Endothelial cell of umbilical vein (primary cell): ENCODE measurements at regions not wholly inside any gene's neighbourhood (a gene's known extent, or its start where the extent isn't known, plus 50 kb on each side); places are given as distances from the start of the nearest gene placed in this dataset.

Source experiments
- BruUV-seq: library from RNA; stranded (reverse); fragments of 400-500 nt; replicated peaks from 2 replicates; lab custom pipeline; 2021; lab: Mats Ljungman, UMichigan
- CTCF ChIA-PET: fragments of 300-600, 350-600 bp; sonication (Branson Sonifier 250); formaldehyde crosslinking; loops from one replicate; lab custom pipeline; 2021; ENCODE audit warnings: antibody characterized with exemption, inconsistent platforms; lab: Charles Lee
- POLR2A ChIA-PET: fragments of 300-600, 350-600 bp; sonication (Branson Sonifier 250); formaldehyde crosslinking; loops from one replicate; lab custom pipeline; 2021; ENCODE audit warnings: antibody characterized with exemption, inconsistent platforms; lab: Charles Lee
- DNase-seq: peaks from one replicate; pipeline ENCODE4 v3.0.0-alpha.2; 2011; ENCODE audit warnings: low read depth, low spot score
- FAIRE-seq: peaks from 2 replicates; lab custom pipeline; 2011; peaks lifted over from hg19 to GRCh38; lab: Jason Lieb, UNC
- H2AFZ ChIP-seq: 2 replicates; pipeline ENCODE4 v1.6.0; 2012; ENCODE audit warnings: low read depth, low read length, control low read depth, inconsistent platforms
- H3K27ac ChIP-seq: 2 replicates; pipeline ENCODE4 v1.5.1; 2011; ENCODE audit warnings: low read depth, mild to moderate bottlenecking, control low read depth, low read length, moderate library complexity; ENCODE audit not compliant: insufficient read depth
- H3K27me3 ChIP-seq, 2 experiments: 2 replicates each; pipeline versions ENCODE4 v1.6.0 to v1.6.1; 2011; ENCODE audit warnings: low read length in 2 of 2, mixed read lengths in 1 of 2; ENCODE audit not compliant: control insufficient read depth in 2 of 2, insufficient read depth in 2 of 2
- H3K36me3 ChIP-seq, 2 experiments: 2 replicates in 1 of 2; 3 replicates in 1 of 2; pipeline ENCODE4 v1.5.1; 2011; ENCODE audit warnings: low read length in 2 of 2, mild to moderate bottlenecking in 1 of 2, moderate library complexity in 1 of 2; ENCODE audit not compliant: control insufficient read depth in 2 of 2, insufficient read depth in 2 of 2; ENCODE audit errors: extremely low read depth in 1 of 2
- H3K4me1 ChIP-seq: 3 replicates; pipeline ENCODE4 v1.5.1; 2011; ENCODE audit warnings: mild to moderate bottlenecking, low read length; ENCODE audit not compliant: control insufficient read depth, insufficient read depth; ENCODE audit errors: extremely low read depth
- H3K4me2 ChIP-seq: 2 replicates; pipeline ENCODE4 v1.6.1; 2011; ENCODE audit warnings: low read length, control low read depth, mixed read lengths; ENCODE audit not compliant: insufficient read depth
- H3K4me3 ChIP-seq, 3 experiments: fragments of 200-600 bp in 1 of 3; sonication (generic), shearing (Covaris generic) in 1 of 3; replicated peaks in 1 of 3; 2 replicates each; pipeline ENCODE4 v1.5.1; 2011 to 2016; ENCODE audit warnings: control low read depth in 3 of 3, low read length in 3 of 3, mild to moderate bottlenecking in 2 of 3, inconsistent platforms in 1 of 3, low read depth in 1 of 3, moderate library complexity in 1 of 3; ENCODE audit not compliant: insufficient read depth in 1 of 3
- H3K79me2 ChIP-seq: 2 replicates; pipeline ENCODE4 v1.6.0; 2012; ENCODE audit warnings: low read length, inconsistent platforms; ENCODE audit not compliant: control insufficient read depth, insufficient read depth
- H3K9ac ChIP-seq: replicated peaks from 2 replicates; pipeline ENCODE3; 2011; ENCODE audit warnings: low read length, control low read depth; ENCODE audit not compliant: insufficient read depth; ENCODE audit errors: extremely low read depth
- H3K9me1 ChIP-seq: replicated peaks from 3 replicates; pipeline ENCODE4 v1.6.0; 2011; ENCODE audit warnings: mild to moderate bottlenecking, low read length; ENCODE audit not compliant: control insufficient read depth, insufficient read depth; ENCODE audit errors: extremely low read depth
- H3K9me3 ChIP-seq: replicated peaks from 2 replicates; pipeline ENCODE4 v1.5.1; 2012; ENCODE audit warnings: low read length, inconsistent platforms; ENCODE audit not compliant: control insufficient read depth, insufficient read depth
- H4K20me1 ChIP-seq: replicated peaks from 2 replicates; pipeline ENCODE3; 2011; ENCODE audit warnings: mild to moderate bottlenecking, low read length; ENCODE audit not compliant: control insufficient read depth, insufficient read depth; ENCODE audit errors: extremely low read depth
- EZH2 ChIP-seq: IDR thresholded peaks from 2 replicates; pipeline ENCODE4 v1.6.1; 2012; ENCODE audit warnings: borderline replicate concordance, low read depth, mild to moderate bottlenecking, moderate library complexity, low read length, inconsistent platforms; ENCODE audit not compliant: severe bottlenecking
- FOS ChIP-seq: IDR thresholded peaks from 2 replicates; pipeline ENCODE4 v1.6.1; 2011; ENCODE audit warnings: mild to moderate bottlenecking, low read length, moderate library complexity, borderline replicate concordance; ENCODE audit not compliant: insufficient read depth
- GATA2 ChIP-seq: IDR thresholded peaks from 2 replicates; pipeline ENCODE4 v1.7.0; 2011; ENCODE audit warnings: low read depth, mild to moderate bottlenecking, moderate library complexity, mixed read lengths, low read length; ENCODE audit not compliant: insufficient read length, insufficient read depth
- JUN ChIP-seq: IDR thresholded peaks from 2 replicates; pipeline ENCODE4 v1.6.1; 2011; ENCODE audit warnings: borderline replicate concordance, low read depth; ENCODE audit not compliant: insufficient read length, insufficient read depth
- MYC ChIP-seq: IDR thresholded peaks from one replicate; pipeline ENCODE4 v1.6.1; 2011; ENCODE audit warnings: mild to moderate bottlenecking, low read depth, low read length
- POLR2A ChIP-seq: IDR thresholded peaks from 2 replicates; pipeline ENCODE4 v1.6.1; 2012; ENCODE audit warnings: low read depth, mild to moderate bottlenecking, control low read depth, low read length
- POLR2AphosphoS5 ChIP-seq: IDR thresholded peaks from 2 replicates; pipeline ENCODE4 v1.6.1; 2012; ENCODE audit warnings: low read depth, mild to moderate bottlenecking, control low read depth, low read length, moderate library complexity; ENCODE audit not compliant: insufficient read depth
- dilution Hi-C: fragments of 300-500 bp; cut with MboI; formaldehyde crosslinking; loops from one replicate; pipeline ENCODE4 v1.15.0; 2019; ENCODE audit warnings: low sequenced_read_pairs; ENCODE audit not compliant: extremely low pct_ligation_motif_present
- intact Hi-C: fragments of 100-400 bp; cut with micrococcal nuclease; formaldehyde crosslinking; loops from one replicate; pipeline ENCODE4 v1.10.0; 2022
- TF ChIP-seq, protein P1 (sequence below), 2 donors: IDR thresholded peaks; 1 replicate in 1 of 2; 2 replicates in 1 of 2; pipeline ENCODE4 v1.5.1; 2011; ENCODE audit warnings: low read length in 2 of 2, mild to moderate bottlenecking in 2 of 2, moderate library complexity in 2 of 2, control low read depth in 1 of 2, inconsistent platforms in 1 of 2, low read depth in 1 of 2; ENCODE audit not compliant: insufficient read depth in 1 of 2; ENCODE audit errors: extremely low read depth in 1 of 2
- TF ChIP-seq, protein P2 (sequence below): IDR thresholded peaks from 2 replicates; pipeline ENCODE4 v1.6.1; 2011; ENCODE audit not compliant: insufficient read depth, insufficient read length

DNA sequence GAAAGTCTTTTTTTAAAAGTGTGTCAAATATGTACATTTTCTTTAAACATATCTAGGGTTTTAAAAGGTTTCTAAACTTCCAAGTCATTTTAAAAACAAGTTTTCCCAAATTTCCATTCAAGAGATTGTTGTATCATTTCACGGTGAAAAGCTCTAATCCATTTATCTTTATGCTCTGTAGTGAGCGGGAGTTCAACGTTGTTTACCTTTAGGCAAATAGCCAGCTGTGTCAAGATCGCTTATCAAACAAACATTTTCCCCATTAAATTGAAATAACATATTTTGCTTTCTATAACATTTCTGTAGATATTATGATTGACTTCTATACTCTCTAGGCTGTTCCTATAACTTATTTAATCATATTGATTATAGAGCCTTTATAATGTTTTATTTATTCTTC is 75.1 kb downstream of the CTSL start:
- POLR2A ChIA-PET = no interaction called here

More for the DNA sequence above, 75.1 kb downstream of the CTSL start:
- TF ChIP-seq POLR2A (no peak), MYC (no peak), POLR2AphosphoS5 (no peak), GATA2 (no peak), JUN (no peak), EZH2 (no peak), FOS (no peak)
- TF ChIP-seq, protein P1, sequence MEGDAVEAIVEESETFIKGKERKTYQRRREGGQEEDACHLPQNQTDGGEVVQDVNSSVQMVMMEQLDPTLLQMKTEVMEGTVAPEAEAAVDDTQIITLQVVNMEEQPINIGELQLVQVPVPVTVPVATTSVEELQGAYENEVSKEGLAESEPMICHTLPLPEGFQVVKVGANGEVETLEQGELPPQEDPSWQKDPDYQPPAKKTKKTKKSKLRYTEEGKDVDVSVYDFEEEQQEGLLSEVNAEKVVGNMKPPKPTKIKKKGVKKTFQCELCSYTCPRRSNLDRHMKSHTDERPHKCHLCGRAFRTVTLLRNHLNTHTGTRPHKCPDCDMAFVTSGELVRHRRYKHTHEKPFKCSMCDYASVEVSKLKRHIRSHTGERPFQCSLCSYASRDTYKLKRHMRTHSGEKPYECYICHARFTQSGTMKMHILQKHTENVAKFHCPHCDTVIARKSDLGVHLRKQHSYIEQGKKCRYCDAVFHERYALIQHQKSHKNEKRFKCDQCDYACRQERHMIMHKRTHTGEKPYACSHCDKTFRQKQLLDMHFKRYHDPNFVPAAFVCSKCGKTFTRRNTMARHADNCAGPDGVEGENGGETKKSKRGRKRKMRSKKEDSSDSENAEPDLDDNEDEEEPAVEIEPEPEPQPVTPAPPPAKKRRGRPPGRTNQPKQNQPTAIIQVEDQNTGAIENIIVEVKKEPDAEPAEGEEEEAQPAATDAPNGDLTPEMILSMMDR (IDR thresholded peaks at IDR 0.05; ENCODE audit: extremely low read depth in 1 of 2, insufficient read depth in 1 of 2, low read depth in 1 of 2, low read length in 2 of 2) = no peak
- TF ChIP-seq, protein P2, sequence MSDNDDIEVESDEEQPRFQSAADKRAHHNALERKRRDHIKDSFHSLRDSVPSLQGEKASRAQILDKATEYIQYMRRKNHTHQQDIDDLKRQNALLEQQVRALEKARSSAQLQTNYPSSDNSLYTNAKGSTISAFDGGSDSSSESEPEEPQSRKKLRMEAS = no peak
- no TSS peak for BruUV-seq
- no peak overlapping the region for H3K9ac ChIP-seq
- peaks cover 0 to 3% of the 10 kb centered on the region in 2 experiments for H3K27me3 ChIP-seq
- H3K9me1 ChIP-seq = no peaks in the 10 kb centered on the region
- no peak overlapping the region for H3K4me3 ChIP-seq
- FAIRE-seq = no peak
- dilution Hi-C loops = no loop called here
- H3K4me1 ChIP-seq = no peaks in the 10 kb centered on the region
- H2AFZ ChIP-seq = no peak overlapping the region
- no peaks in the 10 kb centered on the region for H3K9me3 ChIP-seq
- no peaks in the 10 kb centered on the region for H3K36me3 ChIP-seq
- no peak overlapping the region for H3K27ac ChIP-seq
- no peaks in the 10 kb centered on the region for H4K20me1 ChIP-seq
- H3K4me2 ChIP-seq = no peak overlapping the region
- CTCF ChIA-PET = interaction anchor here (0.8 kb wide), 1 partner anchor 116 kb away, joined by 3 read pairs; no protein-coding TSS in a partner anchor
- intact Hi-C loops = no loop called here
- H3K79me2 ChIP-seq = no peaks in the 10 kb centered on the region
- no peak for DNase-seq
